PC-3 (cell line): ENCODE measurements at regions not wholly inside any gene's neighbourhood (a gene's known extent, or its start where the extent isn't known, plus 50 kb on each side); places are given as distances from the start of the nearest gene placed in this dataset.

Experiments
- EZH2 ChIP-seq: fragments of 300-600 bp; sonication (generic); IDR thresholded peaks from one replicate; pipeline ENCODE4 v1.6.1; 2017; ENCODE audit warnings: antibody characterized with exemption, mild to moderate bottlenecking, low read length; ENCODE audit not compliant: unreplicated experiment
- EZH2phosphoT487 ChIP-seq: fragments of 300-600 bp; sonication (generic); IDR thresholded peaks from 2 replicates; pipeline ENCODE4 v1.6.1; 2018; ENCODE audit warnings: mild to moderate bottlenecking, antibody characterized with exemption, low read length, borderline replicate concordance
- TF ChIP-seq, protein P1 (sequence below): fragments of 300-600 bp; sonication (generic); conservative IDR thresholded peaks from 2 replicates; pipeline ENCODE4 v1.5.1; 2017; ENCODE audit warnings: antibody characterized with exemption, low read depth, mild to moderate bottlenecking, low read length

GRCh38 chrX:13927175-13927574, 102.5 kb downstream of the GEMIN8 start:
- TF ChIP-seq, protein P1, sequence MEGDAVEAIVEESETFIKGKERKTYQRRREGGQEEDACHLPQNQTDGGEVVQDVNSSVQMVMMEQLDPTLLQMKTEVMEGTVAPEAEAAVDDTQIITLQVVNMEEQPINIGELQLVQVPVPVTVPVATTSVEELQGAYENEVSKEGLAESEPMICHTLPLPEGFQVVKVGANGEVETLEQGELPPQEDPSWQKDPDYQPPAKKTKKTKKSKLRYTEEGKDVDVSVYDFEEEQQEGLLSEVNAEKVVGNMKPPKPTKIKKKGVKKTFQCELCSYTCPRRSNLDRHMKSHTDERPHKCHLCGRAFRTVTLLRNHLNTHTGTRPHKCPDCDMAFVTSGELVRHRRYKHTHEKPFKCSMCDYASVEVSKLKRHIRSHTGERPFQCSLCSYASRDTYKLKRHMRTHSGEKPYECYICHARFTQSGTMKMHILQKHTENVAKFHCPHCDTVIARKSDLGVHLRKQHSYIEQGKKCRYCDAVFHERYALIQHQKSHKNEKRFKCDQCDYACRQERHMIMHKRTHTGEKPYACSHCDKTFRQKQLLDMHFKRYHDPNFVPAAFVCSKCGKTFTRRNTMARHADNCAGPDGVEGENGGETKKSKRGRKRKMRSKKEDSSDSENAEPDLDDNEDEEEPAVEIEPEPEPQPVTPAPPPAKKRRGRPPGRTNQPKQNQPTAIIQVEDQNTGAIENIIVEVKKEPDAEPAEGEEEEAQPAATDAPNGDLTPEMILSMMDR, result no peak
- no peak for TF ChIP-seq EZH2phosphoT487
- no peak for TF ChIP-seq EZH2
